Fibroblast of lung (primary cell): ENCODE measurements at regions not wholly inside any gene's neighbourhood (a gene's known extent, or its start where the extent isn't known, plus 50 kb on each side); places are given as distances from the start of the nearest gene placed in this dataset.

Experiments
- DNase-seq, 2 donors: peaks; one replicate each; pipeline versions ENCODE4 v3.0.0 to v3.0.0-alpha.2; 2010; ENCODE audit warnings: low read depth in 2 of 2
- H2AFZ ChIP-seq: 2 replicates; pipeline ENCODE4 v1.5.1; 2012; ENCODE audit warnings: low read length, control low read depth, inconsistent platforms
- H3K27ac ChIP-seq: 2 replicates; pipeline ENCODE4 v1.5.1; 2011; ENCODE audit warnings: low read length, control low read depth; ENCODE audit not compliant: insufficient read depth
- H3K27me3 ChIP-seq: 2 replicates; pipeline ENCODE4 v1.5.1; 2011; ENCODE audit warnings: mild to moderate bottlenecking, low read length; ENCODE audit not compliant: control insufficient read depth, insufficient read depth
- H3K36me3 ChIP-seq: 2 replicates; pipeline ENCODE4 v1.5.1; 2011; ENCODE audit warnings: low read length; ENCODE audit not compliant: control insufficient read depth, insufficient read depth
- H3K4me1 ChIP-seq: 2 replicates; pipeline ENCODE4 v1.5.1; 2011; ENCODE audit warnings: low read length; ENCODE audit not compliant: control insufficient read depth, insufficient read depth; ENCODE audit errors: extremely low read depth
- H3K4me2 ChIP-seq: 2 replicates; pipeline ENCODE4 v1.5.1; 2011; ENCODE audit warnings: low read length, control low read depth; ENCODE audit not compliant: insufficient read depth; ENCODE audit errors: extremely low read depth
- H3K4me3 ChIP-seq, 4 experiments: fragments of 200-600 bp in 1 of 4; sonication (generic) in 1 of 4; replicated peaks in 1 of 4; 2 replicates each; pipeline ENCODE4 v1.5.1; 2011 to 2016; ENCODE audit warnings: low read length in 4 of 4, low read depth in 3 of 4, mild to moderate bottlenecking in 3 of 4, control low read depth in 2 of 4, inconsistent platforms in 1 of 4, mixed read lengths in 1 of 4; ENCODE audit not compliant: insufficient read depth in 1 of 4; ENCODE audit errors: control extremely low read depth in 1 of 4
- H3K79me2 ChIP-seq: 2 replicates; pipeline ENCODE4 v1.5.1; 2012; ENCODE audit warnings: mild to moderate bottlenecking, low read length, inconsistent platforms; ENCODE audit not compliant: control insufficient read depth, insufficient read depth
- H3K9ac ChIP-seq: 2 replicates; pipeline ENCODE4 v1.5.1; 2011; ENCODE audit warnings: mild to moderate bottlenecking, low read length, control low read depth; ENCODE audit not compliant: insufficient read depth
- H3K9me3 ChIP-seq: 2 replicates; pipeline ENCODE4 v1.5.1; 2012; ENCODE audit warnings: low read depth, low read length; ENCODE audit not compliant: control insufficient read depth, insufficient read depth
- H4K20me1 ChIP-seq: 2 replicates; pipeline ENCODE4 v1.5.1; 2011; ENCODE audit warnings: low read length; ENCODE audit not compliant: control insufficient read depth, insufficient read depth; ENCODE audit errors: extremely low read depth
- EZH2 ChIP-seq: IDR thresholded peaks from 2 replicates; pipeline ENCODE4 v1.5.1; 2012; ENCODE audit warnings: low read length, control low read depth, mild to moderate bottlenecking; ENCODE audit errors: missing control alignments
- TF ChIP-seq, protein P1 (sequence below), 2 donors: IDR thresholded peaks in 1 of 2; conservative IDR thresholded peaks in 1 of 2; 1 replicate in 1 of 2; 2 replicates in 1 of 2; pipeline ENCODE4 v1.5.1; 2011 to 2012; ENCODE audit warnings: low read length in 2 of 2, control low read depth in 1 of 2, inconsistent platforms in 1 of 2, low read depth in 1 of 2, mild to moderate bottlenecking in 1 of 2

DNA sequence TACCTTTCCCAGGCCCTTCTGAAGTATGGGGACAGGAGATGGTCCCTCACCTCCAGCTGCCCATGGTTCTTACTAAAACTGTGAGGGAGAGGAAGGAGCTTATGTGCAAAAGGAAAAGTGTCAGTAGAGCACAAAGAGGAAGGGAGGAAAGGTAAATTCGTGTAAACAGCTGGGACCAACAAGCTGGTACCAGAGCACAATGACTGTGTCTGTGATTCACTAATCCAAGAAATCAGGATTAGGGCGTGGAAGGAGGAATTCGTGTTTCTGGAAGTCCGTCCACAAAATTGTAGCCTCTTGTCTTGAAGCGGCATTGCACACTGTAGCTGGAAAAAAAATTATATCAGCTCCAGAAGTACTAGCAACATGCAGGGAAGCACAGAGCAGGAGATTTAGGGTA, 129.0 kb upstream of the RREB1 start:
- no peak overlapping the region for H3K9ac ChIP-seq
- TF ChIP-seq, protein P1, sequence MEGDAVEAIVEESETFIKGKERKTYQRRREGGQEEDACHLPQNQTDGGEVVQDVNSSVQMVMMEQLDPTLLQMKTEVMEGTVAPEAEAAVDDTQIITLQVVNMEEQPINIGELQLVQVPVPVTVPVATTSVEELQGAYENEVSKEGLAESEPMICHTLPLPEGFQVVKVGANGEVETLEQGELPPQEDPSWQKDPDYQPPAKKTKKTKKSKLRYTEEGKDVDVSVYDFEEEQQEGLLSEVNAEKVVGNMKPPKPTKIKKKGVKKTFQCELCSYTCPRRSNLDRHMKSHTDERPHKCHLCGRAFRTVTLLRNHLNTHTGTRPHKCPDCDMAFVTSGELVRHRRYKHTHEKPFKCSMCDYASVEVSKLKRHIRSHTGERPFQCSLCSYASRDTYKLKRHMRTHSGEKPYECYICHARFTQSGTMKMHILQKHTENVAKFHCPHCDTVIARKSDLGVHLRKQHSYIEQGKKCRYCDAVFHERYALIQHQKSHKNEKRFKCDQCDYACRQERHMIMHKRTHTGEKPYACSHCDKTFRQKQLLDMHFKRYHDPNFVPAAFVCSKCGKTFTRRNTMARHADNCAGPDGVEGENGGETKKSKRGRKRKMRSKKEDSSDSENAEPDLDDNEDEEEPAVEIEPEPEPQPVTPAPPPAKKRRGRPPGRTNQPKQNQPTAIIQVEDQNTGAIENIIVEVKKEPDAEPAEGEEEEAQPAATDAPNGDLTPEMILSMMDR (conservative IDR thresholded peaks at IDR 0.05 in 1 of 2, IDR thresholded peaks at IDR 0.05 in 1 of 2; ENCODE audit: low read depth in 1 of 2, low read length in 2 of 2): no peak
- TF ChIP-seq EZH2: no peak

DNA sequence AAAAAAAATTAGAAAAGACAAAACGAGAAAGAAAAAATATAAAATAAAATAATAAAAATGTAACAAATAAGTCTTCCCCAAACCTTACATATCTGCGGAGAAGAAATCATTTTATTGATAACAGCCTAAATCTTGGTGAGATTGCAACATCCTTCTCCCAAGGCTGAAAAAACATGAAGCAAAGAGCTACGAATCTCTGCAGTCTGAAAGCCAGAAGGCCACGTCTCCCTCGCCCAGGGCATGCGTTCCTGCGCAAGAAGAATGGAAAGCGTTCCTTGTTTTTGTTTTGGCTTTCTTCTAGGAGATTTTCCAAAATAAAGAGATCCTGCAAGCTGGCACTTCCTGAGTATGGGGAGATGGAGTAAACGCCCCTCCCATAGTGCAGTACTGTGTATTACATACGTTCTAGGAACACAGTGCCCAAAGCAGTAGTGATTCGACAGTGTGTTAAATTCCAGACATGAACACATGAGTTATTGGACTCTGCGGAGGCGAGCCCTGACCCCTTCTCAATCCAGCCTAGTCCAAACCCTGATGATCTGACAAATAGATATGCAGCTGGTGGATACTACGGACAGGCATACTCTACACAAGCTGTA, 126.7 kb upstream of the RREB1 start:
- H3K9ac ChIP-seq: no peak overlapping the region
- no peak overlapping the region for H3K27ac ChIP-seq
- H3K9me3 ChIP-seq: no peaks in the 10 kb centered on the region
- no peak for TF ChIP-seq EZH2
- TF ChIP-seq, protein P1 (conservative IDR thresholded peaks at IDR 0.05 in 1 of 2, IDR thresholded peaks at IDR 0.05 in 1 of 2; ENCODE audit: low read depth in 1 of 2, low read length in 2 of 2): no peak
- H3K27me3 ChIP-seq: no peaks in the 10 kb centered on the region
- no peak overlapping the region for H3K4me2 ChIP-seq
- H2AFZ ChIP-seq: no peak overlapping the region
- no peaks in the 10 kb centered on the region for H3K36me3 ChIP-seq
- DNase-seq: peak in 1 of 2 donors; percentile 20
- no peaks in the 10 kb centered on the region for H3K79me2 ChIP-seq
- H3K4me1 ChIP-seq: no peaks in the 10 kb centered on the region
- no peaks in the 10 kb centered on the region for H4K20me1 ChIP-seq
- H3K4me3 ChIP-seq: no peak overlapping the region

More for the DNA sequence above, 129.0 kb upstream of the RREB1 start:
- Histone ChIP-seq H3K79me2 (no peaks in the 10 kb centered on the region), H3K4me2 (no peak overlapping the region), H2AFZ (no peak overlapping the region), H3K4me3 (no peak overlapping the region), H4K20me1 (no peaks in the 10 kb centered on the region), H3K9me3 (no peaks in the 10 kb centered on the region), H3K27ac (no peak overlapping the region), H3K36me3 (no peaks in the 10 kb centered on the region), H3K4me1 (no peaks in the 10 kb centered on the region), H3K27me3 (no peaks in the 10 kb centered on the region)
- no peak for DNase-seq

DNA sequence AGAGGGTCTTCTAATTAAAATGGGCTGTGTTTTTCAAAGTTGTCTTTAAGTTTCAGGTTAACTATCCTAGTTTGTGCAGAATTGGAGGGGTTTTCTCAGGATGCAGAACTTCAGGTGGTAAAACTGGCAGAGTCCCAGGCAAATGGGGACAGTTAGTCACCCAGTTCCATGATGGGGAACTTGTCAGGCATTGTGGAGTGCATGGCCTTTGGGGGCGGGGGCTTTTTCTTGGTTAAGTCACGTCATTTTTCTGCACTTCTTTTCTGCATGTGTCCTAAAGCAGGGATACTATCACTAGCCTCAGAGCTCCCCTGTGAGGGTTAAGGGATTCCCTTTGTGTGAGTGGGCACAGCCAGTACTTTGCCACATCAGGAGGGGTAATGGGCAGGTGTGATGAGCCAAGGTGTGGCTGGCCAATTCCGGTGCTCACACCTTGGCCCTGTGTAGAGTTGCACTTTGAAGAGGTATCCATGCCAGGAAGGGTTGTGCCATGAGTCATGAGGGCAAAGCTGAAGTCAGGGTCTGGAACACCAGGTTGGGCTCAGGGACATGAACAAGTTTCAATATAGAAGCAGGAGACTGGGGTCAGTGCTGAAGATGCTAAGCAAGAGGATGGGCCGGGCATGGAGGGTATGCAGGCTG, 126.0 kb upstream of the RREB1 start:
- Histone ChIP-seq H2AFZ (no peak overlapping the region), H3K4me2 (no peak overlapping the region), H4K20me1 (no peaks in the 10 kb centered on the region), H3K9ac (no peak overlapping the region), H3K27ac (no peak overlapping the region), H3K79me2 (no peaks in the 10 kb centered on the region), H3K4me3 (no peak overlapping the region), H3K9me3 (no peaks in the 10 kb centered on the region), H3K36me3 (no peaks in the 10 kb centered on the region), H3K27me3 (no peaks in the 10 kb centered on the region), H3K4me1 (no peaks in the 10 kb centered on the region)
- DNase-seq: no peak
- no peak for TF ChIP-seq EZH2
- TF ChIP-seq, protein P1 (conservative IDR thresholded peaks at IDR 0.05 in 1 of 2, IDR thresholded peaks at IDR 0.05 in 1 of 2; ENCODE audit: low read depth in 1 of 2, low read length in 2 of 2): no peak
